ENCODE measurements at regions not wholly inside any gene's neighbourhood (a gene's known extent, or its start where the extent isn't known, plus 50 kb on each side); places are given as distances from the start of the nearest gene placed in this dataset.

DNA sequence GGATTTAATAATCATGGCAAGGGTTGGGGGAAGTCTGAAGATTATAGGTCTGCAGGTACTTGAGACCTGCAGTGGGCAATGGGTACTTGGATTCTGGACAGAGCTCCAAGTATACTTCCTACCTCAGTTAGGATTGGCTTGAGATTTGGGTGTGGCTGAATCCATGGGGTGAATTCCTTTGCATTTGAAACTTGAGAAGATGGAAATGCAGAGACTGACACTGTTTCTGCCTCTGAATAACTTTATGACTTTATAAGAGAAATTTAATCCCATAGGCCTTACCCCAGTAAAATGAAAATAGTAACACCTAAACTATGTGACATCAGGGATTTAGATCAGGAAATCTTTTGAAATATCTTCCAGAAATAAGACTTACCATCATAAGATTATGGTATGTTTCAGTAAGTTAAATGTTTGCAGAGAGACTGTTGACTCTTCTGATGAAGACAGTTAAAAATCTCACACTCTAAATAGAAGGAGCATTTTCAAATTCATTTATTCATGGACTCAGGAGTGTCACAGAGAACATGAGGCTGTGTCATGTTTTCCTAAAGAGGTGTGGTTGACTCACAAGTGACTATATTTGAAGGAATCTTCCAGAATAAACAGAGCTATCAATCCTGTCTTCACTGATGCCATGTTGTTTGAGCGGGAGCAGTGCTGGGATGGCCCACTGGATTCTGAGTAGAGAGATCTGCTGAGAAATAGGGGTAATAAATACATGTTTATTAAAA is 513.5 kb upstream of the NR3C2 start:
- DNase-seq (no peak), ATAC-seq (no peak)
- Histone ChIP-seq H3K36me3 (no peaks in the 10 kb centered on the region), H3K4me1 (no peaks in the 10 kb centered on the region), H3K9me3 (no peaks in the 10 kb centered on the region), H3K27ac (no peak overlapping the region), H3K27me3 (ENCODE audit: low read depth) (no peaks in the 10 kb centered on the region), H3K4me3 (no peak overlapping the region)
- intact Hi-C loops (cut with DNase I): no loop called here
- TF ChIP-seq, protein P1, sequence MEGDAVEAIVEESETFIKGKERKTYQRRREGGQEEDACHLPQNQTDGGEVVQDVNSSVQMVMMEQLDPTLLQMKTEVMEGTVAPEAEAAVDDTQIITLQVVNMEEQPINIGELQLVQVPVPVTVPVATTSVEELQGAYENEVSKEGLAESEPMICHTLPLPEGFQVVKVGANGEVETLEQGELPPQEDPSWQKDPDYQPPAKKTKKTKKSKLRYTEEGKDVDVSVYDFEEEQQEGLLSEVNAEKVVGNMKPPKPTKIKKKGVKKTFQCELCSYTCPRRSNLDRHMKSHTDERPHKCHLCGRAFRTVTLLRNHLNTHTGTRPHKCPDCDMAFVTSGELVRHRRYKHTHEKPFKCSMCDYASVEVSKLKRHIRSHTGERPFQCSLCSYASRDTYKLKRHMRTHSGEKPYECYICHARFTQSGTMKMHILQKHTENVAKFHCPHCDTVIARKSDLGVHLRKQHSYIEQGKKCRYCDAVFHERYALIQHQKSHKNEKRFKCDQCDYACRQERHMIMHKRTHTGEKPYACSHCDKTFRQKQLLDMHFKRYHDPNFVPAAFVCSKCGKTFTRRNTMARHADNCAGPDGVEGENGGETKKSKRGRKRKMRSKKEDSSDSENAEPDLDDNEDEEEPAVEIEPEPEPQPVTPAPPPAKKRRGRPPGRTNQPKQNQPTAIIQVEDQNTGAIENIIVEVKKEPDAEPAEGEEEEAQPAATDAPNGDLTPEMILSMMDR (IDR thresholded peaks at IDR 0.05): no peak

GRCh38 chr4:148954011-148954749 is 512.0 kb upstream of the NR3C2 start:
- Histone ChIP-seq H3K27ac (no peak overlapping the region), H3K9me3 (no peaks in the 10 kb centered on the region), H3K4me3 (no peak overlapping the region), H3K27me3 (ENCODE audit: low read depth) (no peaks in the 10 kb centered on the region), H3K4me1 (no peaks in the 10 kb centered on the region), H3K36me3 (no peaks in the 10 kb centered on the region)
- TF ChIP-seq, protein P1 (IDR thresholded peaks at IDR 0.05): no peak
- intact Hi-C loops (cut with DNase I): no loop called here
- DNase-seq (no peak), ATAC-seq (no peak)

GRCh38 chr4:148951346-148951745 is 509.1 kb upstream of the NR3C2 start:
- no peaks in the 10 kb centered on the region for H3K4me1 ChIP-seq
- no peaks in the 10 kb centered on the region for H3K9me3 ChIP-seq
- no peaks in the 10 kb centered on the region for H3K27me3 ChIP-seq (ENCODE audit: low read depth)
- DNase-seq (no peak), ATAC-seq (no peak)
- no peak overlapping the region for H3K4me3 ChIP-seq
- intact Hi-C loops (cut with DNase I): no loop called here
- TF ChIP-seq, protein P1 (IDR thresholded peaks at IDR 0.05): no peak
- no peak overlapping the region for H3K27ac ChIP-seq
- no peaks in the 10 kb centered on the region for H3K36me3 ChIP-seq

DNA sequence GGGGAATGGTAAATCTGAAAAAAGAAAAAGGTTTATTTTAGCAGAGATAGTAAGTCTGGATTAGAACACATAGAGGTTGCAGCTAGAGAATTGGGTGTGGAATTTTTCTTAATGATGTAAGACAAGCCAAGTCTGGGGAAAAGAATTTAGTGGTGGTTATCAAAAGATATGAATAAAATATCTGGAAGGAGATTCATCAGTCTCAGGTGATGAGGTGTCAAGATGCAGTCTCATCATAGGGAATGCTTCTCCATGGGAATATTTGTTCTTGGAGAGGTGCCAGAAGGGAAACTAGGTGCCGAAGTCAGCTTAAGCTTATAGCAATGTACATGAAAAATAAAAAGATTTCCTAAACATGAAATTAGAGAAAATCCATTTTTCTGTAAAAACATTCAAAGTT is 504.1 kb upstream of the NR3C2 start:
- Histone ChIP-seq H3K27me3 (ENCODE audit: low read depth) (no peaks in the 10 kb centered on the region), H3K9me3 (no peaks in the 10 kb centered on the region), H3K36me3 (no peaks in the 10 kb centered on the region), H3K27ac (no peak overlapping the region), H3K4me1 (no peaks in the 10 kb centered on the region), H3K4me3 (no peak overlapping the region)
- DNase-seq (no peak), ATAC-seq (no peak)
- intact Hi-C loops (cut with DNase I): no loop called here
- TF ChIP-seq, protein P1 (IDR thresholded peaks at IDR 0.05): no peak

DNA sequence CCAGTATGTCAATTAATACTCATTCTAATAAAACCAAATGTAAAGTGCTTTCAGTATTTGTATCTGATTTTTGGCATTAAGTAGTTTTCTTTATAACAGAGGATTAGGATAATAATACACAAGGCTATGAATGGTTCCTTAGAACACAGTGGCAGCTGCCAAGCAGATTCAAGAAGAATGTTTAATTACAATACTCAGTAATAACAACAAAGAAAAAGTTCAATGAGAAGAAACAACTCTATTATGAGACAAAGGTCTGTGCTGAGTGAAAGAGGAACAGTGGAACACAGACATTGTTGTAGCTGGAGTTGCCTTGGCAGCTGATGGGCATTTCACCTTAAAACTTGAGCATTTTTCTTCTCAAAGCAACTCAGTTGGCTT is 502.6 kb upstream of the NR3C2 start:
- Histone ChIP-seq H3K27me3 (ENCODE audit: low read depth) (no peaks in the 10 kb centered on the region), H3K9me3 (no peaks in the 10 kb centered on the region), H3K27ac (no peak overlapping the region), H3K36me3 (no peaks in the 10 kb centered on the region), H3K4me1 (no peaks in the 10 kb centered on the region), H3K4me3 (no peak overlapping the region)
- intact Hi-C loops (cut with DNase I): no loop called here
- ATAC-seq (no peak), DNase-seq (no peak)
- TF ChIP-seq, protein P1 (IDR thresholded peaks at IDR 0.05): no peak
